Eye (tissue), 1 donor: ENCODE measurements at regions not wholly inside any gene's neighbourhood (a gene's known extent, or its start where the extent isn't known, plus 50 kb on each side); places are given as distances from the start of the nearest gene placed in this dataset.
A peak's percentile ranks its signal among the peaks of the same experiment; 100 is the strongest.

Experiments used
- DNase-seq: peaks from one replicate; pipeline ENCODE4 v3.0.0-alpha.2; 2015

DNA sequence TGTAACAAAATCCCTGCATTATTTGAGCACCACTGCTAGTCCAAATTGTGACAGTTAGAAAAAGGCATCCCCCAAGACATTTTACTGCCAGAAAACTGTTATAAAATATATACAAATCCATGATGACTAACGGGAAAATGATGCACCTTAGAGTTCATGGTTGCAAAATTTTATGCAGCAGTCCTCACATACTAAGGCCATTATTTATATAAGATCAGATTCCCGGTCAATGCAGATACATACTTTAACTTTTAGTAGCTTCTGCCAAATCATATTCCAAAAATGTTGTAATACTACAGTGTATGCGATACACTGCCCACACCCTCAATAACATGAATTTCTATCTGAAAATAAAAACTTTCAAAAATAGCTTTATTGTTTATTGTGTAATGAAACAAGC is 239.9 kb upstream of the ZNF32 start:
- DNase-seq = no peak

DNA sequence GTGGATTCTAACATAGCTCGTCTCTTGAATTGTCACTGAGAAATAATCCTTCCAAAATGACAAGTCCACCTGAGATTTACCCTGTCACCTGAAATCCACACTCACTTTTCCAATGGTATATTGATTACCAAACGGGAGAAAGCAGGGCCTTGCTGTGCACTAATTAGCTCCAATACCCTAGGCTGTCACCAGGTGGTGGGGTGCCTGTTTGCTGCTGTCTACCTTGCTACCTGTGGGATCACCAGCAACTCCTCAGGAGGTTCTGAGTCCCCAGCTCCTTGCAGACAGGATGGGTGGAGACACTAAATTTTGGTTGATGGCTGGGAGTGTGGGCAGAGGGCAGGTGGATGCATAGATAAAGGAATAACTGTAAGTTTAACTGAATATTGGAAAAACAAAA is 237.2 kb upstream of the ZNF32 start:
- DNase-seq = no peak

DNA sequence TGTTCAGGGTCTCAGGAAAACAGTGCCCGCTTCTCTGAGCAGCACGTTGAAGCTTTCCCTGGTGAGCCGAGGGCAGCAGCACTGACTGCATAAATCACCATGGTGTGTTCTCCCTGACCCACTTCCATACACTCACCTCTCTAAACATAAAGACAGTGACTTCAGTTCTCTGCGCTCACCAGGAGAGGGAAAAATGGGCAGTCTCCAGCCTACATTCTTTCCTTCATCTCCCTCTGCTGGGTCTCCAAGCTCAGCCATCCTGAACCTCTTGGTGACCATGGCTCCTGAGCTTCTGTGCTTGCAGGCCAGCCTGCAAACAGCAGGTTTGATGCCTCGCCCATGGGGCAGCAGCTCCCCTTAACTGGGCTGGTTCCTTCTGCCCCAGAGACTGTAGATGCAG is 236.6 kb upstream of the ZNF32 start:
- DNase-seq = no peak

DNA sequence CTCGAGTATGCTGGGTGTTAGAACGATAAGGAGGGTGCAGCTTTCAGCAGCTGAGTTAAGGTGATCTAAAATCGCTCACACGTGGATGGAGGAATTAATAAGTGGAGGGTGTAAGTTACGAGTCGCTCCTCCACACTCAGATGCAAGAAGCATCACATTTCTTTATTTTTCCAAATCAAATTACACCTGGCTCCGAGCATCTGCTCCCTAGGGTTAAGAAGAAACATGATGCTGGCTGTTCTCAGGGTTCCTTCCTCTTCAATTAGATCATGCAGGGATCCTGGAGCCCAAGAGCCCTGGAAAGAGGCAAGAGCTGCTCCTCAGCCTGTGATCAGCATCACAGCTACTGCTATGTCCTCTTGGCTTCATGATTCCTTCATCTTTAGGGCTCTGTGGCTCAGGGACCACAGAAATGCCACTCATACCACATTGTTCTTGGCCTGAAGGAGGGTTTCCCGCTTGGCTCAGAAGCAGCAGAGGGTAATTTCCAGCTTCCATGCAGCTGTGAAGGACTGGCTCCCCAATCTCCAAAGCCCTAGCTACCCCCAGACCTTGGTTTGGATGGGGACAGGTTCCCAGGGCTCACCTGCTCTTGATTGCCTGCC is 235.9 kb upstream of the ZNF32 start:
- DNase-seq = no peak

DNA sequence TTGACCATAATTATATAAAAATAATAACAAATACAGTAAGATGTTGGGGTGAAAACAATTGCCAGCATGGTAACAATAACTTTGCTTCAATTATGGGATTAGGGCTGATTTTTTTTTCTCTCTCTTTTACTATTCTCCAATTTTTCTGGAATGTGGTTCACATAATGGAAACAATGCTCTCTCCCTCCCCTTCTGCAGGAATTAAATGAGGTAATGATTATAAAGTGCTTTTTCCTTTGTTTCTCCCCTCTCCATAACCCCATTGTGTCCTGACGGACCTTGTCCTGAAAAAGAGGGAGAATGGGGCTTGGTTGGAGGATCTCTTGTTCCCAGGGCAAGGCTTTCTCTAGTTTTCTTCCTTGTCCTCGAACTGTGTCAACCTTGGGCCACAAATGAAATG is 234.0 kb upstream of the ZNF32 start:
- DNase-seq = no peak

DNA sequence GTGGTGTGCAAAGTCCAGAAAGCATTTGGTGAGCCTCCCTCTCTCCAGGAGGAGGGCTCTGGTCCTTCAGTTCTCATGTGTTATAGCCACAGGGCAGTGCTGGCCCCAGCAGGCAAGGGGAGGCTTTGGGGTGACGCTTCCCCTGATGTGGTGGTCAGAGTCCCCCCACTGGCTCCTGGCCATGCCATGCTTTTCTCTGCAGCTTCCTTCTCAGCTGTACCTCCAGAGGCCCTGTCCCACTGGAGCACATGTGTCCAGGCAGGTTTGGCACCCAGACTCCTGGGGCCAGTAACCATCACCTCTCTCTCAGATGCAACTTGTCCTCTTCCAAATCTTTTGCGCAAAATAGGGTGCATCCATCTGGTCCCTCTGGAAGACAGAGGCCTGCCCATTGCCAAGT is 233.0 kb upstream of the ZNF32 start:
- no peak for DNase-seq

DNA sequence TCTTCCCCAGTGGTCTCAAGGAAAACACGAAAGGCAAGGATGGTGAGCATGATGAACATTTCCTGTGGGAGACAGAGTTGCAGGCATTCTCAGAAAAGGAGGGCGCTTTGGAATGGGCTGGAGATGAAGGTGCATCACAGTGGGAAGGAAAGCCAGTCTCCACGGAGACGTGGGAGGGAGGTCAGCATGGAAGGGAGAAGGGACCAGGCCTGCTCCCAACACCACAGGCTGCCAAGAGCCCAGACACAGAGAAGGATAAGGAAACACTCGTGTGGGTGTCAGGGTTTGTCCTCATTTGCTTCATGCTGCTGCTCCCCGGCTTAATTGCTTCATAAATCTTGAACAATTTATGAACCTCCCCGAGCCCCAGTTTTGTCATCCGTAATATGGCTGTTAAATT is 231.5 kb upstream of the ZNF32 start:
- no peak for DNase-seq

DNA sequence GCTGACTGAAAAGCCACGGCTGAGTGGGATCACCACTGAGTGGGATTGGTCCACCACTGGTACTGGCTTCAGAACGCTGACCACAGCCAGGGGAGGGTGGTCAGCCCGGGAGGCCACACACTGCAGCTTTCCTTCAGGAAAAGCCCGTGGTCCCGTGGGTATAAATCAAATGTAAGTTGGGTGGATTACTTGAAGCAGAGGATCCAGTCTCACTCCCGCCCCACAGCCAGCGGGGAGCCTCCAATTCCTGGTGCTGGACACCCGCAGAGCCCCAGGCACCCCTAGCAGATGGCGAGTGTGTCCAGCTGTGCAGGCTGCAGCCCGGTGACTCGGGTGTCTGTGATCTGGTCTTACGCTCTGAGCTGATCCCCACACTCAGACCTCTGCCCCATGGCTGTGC is 231.1 kb upstream of the ZNF32 start:
- no peak for DNase-seq

DNA sequence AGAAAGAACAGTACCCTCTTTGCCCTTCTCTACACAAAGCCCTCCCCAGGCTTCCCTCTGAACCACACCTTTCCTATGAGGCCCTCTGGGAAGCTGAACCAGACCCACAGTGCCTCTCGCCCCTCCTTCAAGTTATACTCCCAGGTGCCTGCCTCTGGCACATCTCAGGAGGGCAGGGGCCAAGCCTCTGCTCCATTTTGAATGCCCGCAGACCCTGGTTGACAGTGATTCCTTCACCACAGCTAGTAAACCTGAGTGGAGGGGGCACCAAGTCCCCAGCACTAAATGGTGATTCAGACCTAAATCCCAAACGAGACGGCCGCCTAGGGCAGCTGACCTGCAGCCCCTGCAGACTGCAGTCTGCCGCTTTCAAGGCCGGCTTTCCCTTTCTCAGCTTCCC is 230.5 kb upstream of the ZNF32 start:
- DNase-seq = no peak

DNA sequence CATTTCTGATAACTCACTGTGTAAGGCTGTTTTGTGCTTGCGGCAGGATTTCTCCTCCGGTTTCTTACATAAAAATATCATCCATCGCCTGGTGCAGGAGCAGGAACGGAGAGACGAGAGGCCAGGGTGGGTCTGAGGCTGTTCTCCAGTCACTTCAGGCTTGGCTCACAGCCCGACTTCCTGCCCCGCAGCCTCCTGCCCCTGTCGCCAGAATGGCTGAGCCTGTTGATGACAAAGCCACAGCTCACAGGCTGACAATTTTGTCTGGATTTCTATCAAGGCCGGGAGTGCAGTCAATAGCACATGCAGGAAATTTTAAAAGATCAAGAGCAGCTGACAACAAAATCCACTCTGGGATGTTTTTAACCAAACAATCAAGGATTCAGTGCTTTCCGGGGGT is 229.7 kb upstream of the ZNF32 start:
- no peak for DNase-seq

DNA sequence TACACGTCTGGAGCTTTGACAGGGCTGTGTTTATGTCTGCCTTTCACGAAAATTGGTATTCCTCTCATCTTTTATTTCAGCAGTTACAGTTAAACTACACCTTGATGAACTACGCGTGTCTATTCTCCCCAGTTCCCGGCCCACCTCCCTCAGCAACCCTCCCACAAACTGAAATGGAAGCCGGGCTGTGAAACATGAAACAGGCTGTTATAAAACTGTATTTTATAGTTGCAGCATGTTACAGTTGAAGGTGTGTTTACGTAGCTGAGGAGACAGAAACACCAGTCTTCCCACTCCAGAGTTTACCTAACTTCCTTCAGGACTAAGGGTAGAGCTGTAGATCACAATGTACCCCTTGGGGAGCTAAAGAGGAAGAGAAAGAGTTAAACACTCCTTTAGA is 228.3 kb upstream of the ZNF32 start:
- DNase-seq = no peak

DNA sequence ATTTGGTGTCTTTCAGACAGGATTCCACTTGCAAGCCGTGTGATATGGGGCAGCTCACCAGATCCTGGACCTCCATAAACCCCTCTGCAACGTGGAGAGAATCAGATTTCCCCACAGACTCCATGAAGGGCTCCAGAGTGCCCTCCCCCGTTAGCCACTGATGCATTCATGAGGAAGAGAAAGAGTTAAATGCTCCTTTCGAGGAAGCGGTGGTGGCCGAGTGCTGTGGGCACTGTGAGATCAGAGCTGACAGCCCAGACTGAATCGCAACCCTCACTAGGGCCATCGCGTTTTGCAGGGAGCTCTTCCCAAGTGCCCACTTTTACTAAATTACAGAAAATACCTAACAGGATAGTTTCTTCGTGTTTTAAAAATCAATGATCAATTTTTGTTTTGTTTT is 226.3 kb upstream of the ZNF32 start:
- no peak for DNase-seq

DNA sequence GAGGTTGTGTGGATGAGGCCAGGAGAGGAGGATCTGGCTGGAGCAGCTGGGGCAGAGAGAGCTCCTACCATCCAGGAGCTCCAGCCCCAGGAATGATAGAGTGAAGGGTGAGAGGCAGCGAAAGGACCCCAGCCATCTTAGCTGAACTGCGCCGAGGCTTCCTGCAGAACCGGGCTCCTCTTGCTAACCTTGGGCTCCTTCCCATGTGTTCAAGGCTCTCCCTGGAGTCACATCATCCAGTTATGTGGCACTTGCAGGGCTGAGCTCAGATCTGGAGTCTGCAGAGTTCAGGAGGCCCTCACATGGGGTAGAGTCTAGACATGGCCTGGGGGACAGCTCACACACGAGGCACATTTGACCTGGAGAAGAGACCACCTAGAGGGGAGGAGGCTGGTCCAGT is 225.0 kb upstream of the ZNF32 start:
- DNase-seq = no peak

DNA sequence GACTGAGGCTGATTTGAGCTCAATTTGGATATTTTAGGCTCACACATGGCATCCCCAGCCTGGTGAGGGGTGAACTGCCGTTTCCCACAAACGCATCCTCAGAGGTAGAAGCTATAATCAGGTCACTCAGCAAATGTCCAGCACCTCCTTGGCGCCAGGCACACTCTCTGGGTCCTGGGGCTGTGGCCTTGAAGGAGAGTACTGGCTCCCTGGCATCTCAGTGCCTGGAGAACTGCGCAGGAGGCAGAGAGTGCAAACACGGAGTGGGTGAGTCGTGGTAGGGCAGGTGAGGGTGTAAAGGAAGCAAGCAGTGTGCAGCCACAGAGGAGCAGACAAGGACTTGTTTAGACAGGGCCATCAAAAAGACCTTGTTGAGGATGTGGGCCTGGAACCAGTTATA is 224.0 kb upstream of the ZNF32 start:
- no peak for DNase-seq

DNA sequence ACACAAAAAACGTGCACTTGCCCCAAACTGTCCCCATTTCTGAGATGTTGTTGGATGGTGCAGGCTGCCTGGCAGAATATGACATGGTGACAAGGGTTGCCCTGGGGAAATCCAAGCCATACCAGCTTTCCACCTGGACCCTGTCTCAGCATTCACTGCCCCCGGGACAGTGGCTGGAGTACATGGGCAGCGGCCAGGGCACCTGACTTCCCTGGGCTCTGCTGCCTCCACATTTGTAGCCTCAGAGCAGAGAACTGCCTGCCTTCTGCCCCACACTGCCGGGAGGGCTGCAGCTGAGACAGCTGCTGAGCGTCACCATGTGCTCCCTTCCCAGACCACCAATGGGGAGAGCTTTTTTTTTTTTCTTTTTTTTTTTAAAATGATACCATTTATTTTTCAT is 222.9 kb upstream of the ZNF32 start:
- DNase-seq = no peak

DNA sequence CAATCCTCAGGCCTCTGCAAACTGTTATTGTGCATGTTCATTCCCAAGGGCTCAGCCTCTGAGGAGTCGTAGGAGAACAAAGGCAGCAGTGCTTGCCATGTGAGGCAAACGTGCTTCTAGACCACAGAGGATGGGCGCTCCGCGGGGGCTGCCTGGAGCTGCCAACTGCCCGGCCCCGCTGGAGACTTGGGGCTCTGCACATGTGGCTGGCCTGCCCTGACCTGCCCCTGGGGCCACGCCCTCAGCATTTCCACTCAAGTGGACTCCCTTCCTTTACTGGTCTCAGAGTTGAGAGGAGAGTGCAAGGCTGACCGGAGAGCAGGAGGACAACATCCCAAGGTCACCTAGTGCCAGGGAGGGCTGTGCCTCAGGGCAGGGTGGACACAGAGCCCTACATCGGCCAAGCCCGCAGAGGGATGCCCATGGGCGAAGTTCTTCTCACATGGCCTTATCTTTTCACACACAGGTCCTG is 222.3 kb upstream of the ZNF32 start:
- peak; percentile 71 for DNase-seq

DNA sequence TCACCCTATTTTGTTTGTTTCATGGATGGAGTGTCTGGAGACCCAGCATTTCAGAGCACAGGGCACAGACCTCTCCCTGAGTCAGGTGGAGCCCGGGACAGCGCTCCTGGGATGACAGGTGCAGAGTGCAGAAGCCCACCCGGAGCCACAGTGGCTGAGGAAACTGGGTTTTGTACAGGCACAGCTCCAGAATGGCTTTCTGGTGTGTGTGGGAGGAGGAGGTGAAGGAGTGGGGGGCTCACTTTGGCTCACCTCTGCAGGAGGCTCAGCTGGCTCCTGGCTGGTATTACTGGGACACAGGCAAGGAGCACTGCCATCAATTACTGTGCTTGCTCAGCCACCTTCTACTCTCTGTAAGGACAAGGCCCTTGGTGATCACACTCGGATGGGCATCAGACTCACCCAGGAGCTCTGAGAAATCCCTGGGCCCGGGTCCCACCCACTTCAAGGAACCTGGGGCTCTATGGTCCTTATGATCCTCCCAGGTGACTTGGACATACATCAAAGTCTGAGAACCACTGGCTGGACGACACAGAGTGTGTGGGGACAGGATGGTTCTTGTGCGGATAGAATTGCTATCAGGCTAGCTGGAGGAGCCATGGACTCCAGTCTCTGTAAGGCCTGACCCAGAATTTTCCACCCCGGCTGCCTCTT is 221.1 kb upstream of the ZNF32 start:
- DNase-seq = no peak

DNA sequence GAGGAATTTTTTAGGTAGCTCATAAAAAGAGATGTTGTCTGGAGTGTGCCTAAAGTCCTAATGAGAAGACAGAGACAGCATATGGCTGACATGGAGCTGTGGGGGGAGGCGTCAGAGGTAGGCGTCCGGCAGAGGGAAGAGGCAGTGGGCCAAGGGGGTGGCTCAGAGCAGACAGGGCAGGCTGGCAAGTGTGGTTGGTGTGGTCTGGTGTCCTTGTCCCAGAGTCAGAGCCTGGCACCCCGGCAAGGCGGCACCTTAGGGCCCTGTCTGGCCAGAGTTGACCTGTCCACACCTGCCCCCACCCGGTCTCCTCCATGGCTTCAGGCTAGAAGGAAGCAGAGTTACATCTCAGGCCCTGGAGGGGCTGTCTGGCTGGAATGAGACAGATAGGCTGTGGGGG is 220.3 kb upstream of the ZNF32 start:
- DNase-seq = no peak

DNA sequence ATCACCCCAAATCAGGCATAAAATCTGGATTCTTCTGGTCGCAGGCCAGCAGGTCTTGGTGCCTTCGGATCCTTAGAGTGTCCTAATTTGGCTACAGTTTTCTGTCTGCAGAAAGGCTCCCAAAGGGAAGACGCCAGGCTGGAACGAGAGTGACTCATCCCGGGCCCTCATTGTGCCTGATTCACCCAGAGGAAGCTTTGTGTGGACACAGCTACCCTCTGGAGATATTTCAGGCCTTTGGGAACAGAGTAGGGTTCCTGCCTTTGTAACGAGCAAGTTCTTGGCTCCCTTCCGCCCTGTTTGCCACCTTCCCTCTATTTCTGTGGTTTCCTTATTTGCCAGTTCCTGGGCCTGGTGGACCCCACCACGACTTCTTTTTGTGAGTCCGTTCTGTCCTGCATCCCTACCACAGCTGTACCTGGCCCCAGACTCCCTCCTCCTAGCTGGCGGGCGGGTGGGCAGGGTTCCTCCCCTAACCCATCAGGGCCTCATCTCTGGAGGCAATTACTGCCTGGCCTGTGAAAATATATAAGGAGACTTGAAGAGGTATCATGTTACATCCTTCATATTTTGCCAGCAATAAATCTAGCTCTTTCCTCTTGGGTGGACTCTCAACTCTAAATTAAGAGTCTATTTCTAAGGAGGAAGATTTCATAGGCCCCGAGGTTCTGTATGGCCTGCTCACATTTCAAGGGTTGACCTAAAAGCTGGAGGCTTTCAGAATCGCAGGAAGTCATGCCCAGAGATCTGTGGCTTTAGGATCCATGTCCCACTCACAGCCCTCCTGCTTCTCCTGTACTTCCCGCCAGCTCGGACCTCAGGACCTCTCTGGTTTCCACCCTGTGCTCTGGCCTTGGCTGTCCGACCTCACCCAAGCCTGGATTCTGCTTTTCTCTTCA is 219.2 kb upstream of the ZNF32 start:
- no peak for DNase-seq

DNA sequence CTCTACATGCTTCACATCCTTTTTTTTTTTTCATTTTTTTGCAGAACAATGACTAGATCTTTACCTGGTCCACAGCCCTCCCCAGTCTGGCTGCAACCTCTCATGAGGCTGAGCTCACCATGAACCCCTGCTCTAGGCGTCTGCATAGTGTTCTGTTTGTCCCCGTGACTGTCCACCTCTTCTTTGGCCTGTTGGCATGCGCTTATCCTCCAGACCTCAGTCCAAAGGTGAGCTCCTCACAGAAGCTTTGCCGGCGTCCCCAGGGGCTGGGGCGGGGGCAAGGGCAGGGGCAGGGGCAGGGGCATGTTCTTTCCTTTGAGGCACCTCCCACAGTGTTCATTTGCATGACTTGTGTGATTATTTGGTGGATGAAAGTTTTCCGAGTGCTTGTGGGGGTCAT is 218.4 kb upstream of the ZNF32 start:
- DNase-seq = no peak

DNA sequence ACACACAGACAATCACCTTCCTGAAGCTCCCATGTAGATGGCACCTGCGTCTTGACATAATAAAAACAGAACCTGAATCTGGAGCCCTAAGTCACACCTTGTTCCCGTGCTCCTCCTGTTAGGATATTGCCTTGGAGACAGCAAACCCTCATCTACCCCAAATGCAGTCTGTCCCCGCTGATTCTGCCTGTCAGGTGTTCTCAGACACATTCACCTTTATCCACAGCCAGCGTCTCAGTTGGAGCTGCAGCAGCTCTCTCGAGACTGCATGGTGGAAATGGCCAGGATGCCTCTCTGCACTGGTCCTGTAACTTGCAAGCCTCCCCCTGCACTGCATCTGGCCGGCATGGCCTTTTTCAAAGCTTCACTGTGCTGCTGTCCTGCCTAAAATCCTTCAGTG is 218.0 kb upstream of the ZNF32 start:
- no peak for DNase-seq

DNA sequence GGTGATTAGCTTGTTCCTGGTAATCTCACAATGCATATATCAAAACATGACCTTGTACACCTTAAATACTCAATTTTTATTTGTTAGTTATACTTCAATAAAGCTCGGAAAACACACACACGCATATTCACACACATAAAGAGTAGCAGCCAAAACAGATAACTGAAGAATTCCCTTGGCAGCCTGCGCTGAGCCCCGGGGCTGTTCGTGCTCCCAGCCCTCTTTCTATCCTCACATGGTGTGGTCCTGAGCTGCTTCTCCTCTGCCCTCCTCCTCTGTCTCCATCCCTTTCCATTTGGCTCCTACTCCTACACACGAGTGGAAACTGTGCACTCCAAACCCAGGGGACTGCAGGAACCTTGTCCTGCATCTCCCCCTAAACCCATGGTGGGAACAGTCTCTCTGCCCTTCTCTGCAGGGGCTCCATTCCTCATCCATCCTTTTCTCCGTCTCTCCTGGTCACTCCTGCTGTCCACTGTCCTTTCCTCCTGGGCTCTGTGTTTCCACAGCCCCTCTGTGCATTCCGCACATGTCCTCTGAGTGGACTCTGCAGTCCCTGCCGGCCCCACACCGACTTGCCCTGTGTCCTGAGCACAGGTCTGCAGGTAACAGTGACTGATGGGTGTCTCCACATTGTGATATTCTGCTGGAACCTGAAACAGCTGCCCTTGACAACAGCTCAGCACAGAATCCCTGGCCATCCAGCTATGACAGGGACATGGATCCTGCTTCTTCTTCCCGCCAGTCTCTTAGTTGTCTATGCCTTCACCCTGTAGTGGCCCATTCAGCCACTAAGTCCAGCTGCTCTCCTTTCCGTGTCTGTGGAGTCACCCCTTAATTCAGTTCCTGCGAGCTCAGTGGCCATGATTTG is 216.8 kb upstream of the ZNF32 start:
- DNase-seq = no peak

DNA sequence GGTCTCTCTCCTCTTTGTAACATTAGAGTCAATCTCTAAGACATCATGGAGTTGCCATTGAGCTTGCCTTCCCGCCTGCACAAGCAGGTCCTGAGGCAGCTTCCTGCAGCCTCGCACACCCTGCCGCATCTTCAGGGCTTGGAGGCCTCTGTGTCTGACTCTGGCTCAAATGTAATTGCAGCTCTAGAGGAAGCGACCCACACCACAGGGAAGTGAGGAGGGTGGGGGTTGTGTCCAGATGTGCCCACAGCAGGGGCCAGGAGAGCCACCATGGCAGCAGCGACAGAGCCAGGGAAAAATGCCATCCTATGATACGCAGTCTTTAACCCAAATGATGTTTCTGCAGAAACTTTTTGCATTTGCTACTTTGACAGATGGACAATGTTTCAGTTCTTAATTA is 216.0 kb upstream of the ZNF32 start:
- DNase-seq = no peak
